Activated naive CD8-positive, alpha-beta T cell treated with anti-CD3 and anti-CD28 coated beads, Interleukin-2, amount 50 U/mL, for 24 hours (primary cell): ENCODE measurements at regions not wholly inside any gene's neighbourhood (a gene's known extent, or its start where the extent isn't known, plus 50 kb on each side); places are given as distances from the start of the nearest gene placed in this dataset.

Source experiments
- ATAC-seq: fragments of 150-1000 bp; cut with Tn5 transposase; one replicate; pipeline ENCODE4 v1.10.0; 2021
- DNase-seq: peaks from one replicate; pipeline ENCODE4 v3.0.0; 2021
- H3K27ac Mint-ChIP-seq: one replicate; pipeline ENCODE4 v1.8.0; 2021; ENCODE audit warnings: mild to moderate bottlenecking, mixed read lengths
- H3K27me3 Mint-ChIP-seq: one replicate; pipeline ENCODE4 v1.8.0; 2021; ENCODE audit warnings: mixed read lengths
- H3K36me3 Mint-ChIP-seq: one replicate; pipeline ENCODE4 v1.8.0; 2021; ENCODE audit warnings: low read depth, mixed read lengths
- H3K4me1 Mint-ChIP-seq: one replicate; pipeline ENCODE4 v1.8.0; 2021; ENCODE audit warnings: mixed read lengths
- H3K4me3 Mint-ChIP-seq: one replicate; pipeline ENCODE4 v1.8.0; 2021; ENCODE audit warnings: mild to moderate bottlenecking, moderate library complexity, mixed read lengths
- H3K9me3 Mint-ChIP-seq: one replicate; pipeline ENCODE4 v1.8.0; 2021; ENCODE audit warnings: mixed read lengths

GRCh38 chr22:27483095-27483785 is 318.3 kb downstream of the MN1 start:
- H3K4me3 Mint-ChIP-seq = no peak overlapping the region
- no peaks in the 10 kb centered on the region for H3K4me1 Mint-ChIP-seq
- peaks cover 6% of the 10 kb centered on the region for H3K27me3 Mint-ChIP-seq
- no peak overlapping the region for H3K27ac Mint-ChIP-seq
- ATAC-seq (no peak), DNase-seq (no peak)
- no peaks in the 10 kb centered on the region for H3K36me3 Mint-ChIP-seq
- no peaks in the 10 kb centered on the region for H3K9me3 Mint-ChIP-seq

GRCh38 chr22:27485842-27486241 is 315.7 kb downstream of the MN1 start:
- Mint-ChIP-seq H3K27ac (no peak overlapping the region), H3K27me3 (peaks cover 6% of the 10 kb centered on the region), H3K4me1 (no peaks in the 10 kb centered on the region), H3K9me3 (no peaks in the 10 kb centered on the region), H3K36me3 (no peaks in the 10 kb centered on the region), H3K4me3 (no peak overlapping the region)
- DNase-seq = no peak
- no peak for ATAC-seq

GRCh38 chr22:27487600-27488452 is 313.7 kb downstream of the MN1 start:
- Mint-ChIP-seq H3K4me3 (no peak overlapping the region), H3K4me1 (no peaks in the 10 kb centered on the region)

DNA sequence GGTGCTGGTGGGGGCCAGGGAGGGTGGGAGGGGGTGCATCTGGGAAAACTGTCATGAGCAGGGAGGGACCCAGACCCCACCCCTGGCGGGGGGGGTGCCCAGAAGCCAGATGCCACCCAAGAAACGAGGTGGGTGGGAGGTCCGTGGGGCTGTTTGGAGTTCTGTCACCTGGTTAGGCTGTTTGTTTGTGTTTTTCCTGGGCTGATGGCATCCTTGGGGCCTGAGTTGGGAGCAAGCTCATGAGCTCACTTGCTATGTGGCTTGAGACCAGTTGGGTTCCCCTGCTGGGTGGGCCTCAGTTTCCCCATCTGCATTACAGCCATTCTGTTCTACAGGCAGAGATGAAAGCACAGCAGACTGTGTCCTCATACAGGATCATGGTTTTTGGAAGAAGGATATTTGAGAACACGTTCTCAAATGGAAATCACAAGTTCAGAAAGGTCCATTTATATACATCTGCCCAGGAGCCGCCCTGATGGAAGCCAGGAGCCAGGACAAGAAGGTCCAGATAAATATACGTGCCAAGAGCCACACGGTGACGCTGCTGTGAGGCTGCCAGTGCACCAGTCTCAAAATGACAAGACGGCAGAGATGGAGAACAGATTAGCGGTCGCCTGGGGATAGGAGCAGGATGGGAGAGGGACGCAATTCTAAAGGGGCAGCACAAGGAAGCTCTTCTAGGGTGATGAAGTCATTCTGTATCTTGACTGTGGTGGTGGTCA is 312.9 kb downstream of the MN1 start:
- H3K27me3 Mint-ChIP-seq = peaks cover 4% of the 10 kb centered on the region
- H3K27ac Mint-ChIP-seq = no peak overlapping the region
- no peak overlapping the region for H3K4me3 Mint-ChIP-seq
- no peaks in the 10 kb centered on the region for H3K36me3 Mint-ChIP-seq
- DNase-seq (no peak), ATAC-seq (no peak)
- H3K9me3 Mint-ChIP-seq = peaks cover 18% of the 10 kb centered on the region
- H3K4me1 Mint-ChIP-seq = no peaks in the 10 kb centered on the region

More at GRCh38 chr22:27487600-27488452, 313.7 kb downstream of the MN1 start:
- Mint-ChIP-seq H3K27ac (no peak overlapping the region), H3K27me3 (peaks cover 4% of the 10 kb centered on the region), H3K9me3 (peaks cover 15% of the 10 kb centered on the region), H3K36me3 (no peaks in the 10 kb centered on the region)
- no peak for ATAC-seq
- no peak for DNase-seq

GRCh38 chr22:27489178-27489675 is 312.3 kb downstream of the MN1 start:
- Mint-ChIP-seq H3K9me3 (peaks cover 18% of the 10 kb centered on the region), H3K27me3 (peaks cover 4% of the 10 kb centered on the region), H3K4me1 (no peaks in the 10 kb centered on the region), H3K27ac (no peak overlapping the region), H3K4me3 (no peak overlapping the region), H3K36me3 (no peaks in the 10 kb centered on the region)
- no peak for DNase-seq
- no peak for ATAC-seq

DNA sequence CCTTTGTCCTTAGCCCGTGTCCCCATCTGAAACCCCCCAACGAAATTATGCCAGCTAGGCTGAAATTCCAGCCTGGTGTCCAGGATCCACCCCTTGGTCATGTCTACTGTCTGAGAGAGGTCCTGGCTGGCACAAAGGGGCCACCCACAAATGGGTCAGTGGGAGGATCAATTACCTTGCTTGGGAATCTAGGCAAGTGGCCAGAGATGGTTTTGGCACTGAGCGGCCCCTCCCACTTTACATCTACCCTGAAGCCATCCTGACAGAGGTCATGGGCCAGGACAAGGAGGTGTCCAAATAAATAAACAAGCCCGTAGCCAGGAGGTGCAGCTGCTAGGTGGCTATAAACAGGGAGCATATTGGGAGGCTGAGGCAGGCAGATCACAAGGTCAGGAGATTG is 311.5 kb downstream of the MN1 start:
- Mint-ChIP-seq H3K27me3 (peaks cover 4% of the 10 kb centered on the region), H3K36me3 (no peaks in the 10 kb centered on the region), H3K4me1 (no peaks in the 10 kb centered on the region), H3K9me3 (peaks cover 18% of the 10 kb centered on the region), H3K27ac (no peak overlapping the region), H3K4me3 (no peak overlapping the region)
- no peak for ATAC-seq
- no peak for DNase-seq

- Mint-ChIP-seq H3K27me3 (peaks cover 4% of the 10 kb centered on the region), H3K9me3 (peaks cover 18% of the 10 kb centered on the region), H3K4me1 (no peaks in the 10 kb centered on the region), H3K27ac (no peak overlapping the region), H3K36me3 (no peaks in the 10 kb centered on the region), H3K4me3 (no peak overlapping the region)
- ATAC-seq (no peak), DNase-seq (no peak)
Observed at GRCh38 chr22:27491888-27492287, 309.7 kb downstream of the MN1 start.

- H3K36me3 Mint-ChIP-seq = no peaks in the 10 kb centered on the region
- no peak overlapping the region for H3K27ac Mint-ChIP-seq
- DNase-seq (no peak), ATAC-seq (no peak)
- H3K27me3 Mint-ChIP-seq = no peaks in the 10 kb centered on the region
- no peak overlapping the region for H3K4me3 Mint-ChIP-seq
- H3K9me3 Mint-ChIP-seq = peaks cover 18% of the 10 kb centered on the region
- H3K4me1 Mint-ChIP-seq = no peaks in the 10 kb centered on the region
Observed at GRCh38 chr22:27492566-27493201, 308.9 kb downstream of the MN1 start.

DNA sequence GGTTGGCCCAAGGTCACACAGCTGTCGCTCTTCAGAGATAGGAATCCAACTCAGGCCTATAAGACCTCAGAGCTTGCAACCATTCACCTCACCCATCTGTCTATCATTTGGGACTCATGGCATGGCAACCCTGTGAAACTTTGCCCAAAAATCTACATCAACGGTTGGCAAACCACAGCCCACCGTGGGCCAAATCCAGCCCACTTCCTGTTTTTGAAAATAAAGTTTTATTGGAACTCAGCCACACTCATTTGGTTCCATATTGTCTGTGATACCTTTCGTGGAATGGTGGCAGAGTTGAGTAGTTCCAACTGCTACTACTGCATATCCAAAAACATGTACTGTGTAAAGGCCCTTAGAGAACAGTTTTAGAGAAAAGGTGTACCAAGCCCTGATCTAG is 307.8 kb downstream of the MN1 start:
- no peak overlapping the region for H3K27ac Mint-ChIP-seq
- no peaks in the 10 kb centered on the region for H3K27me3 Mint-ChIP-seq

GRCh38 chr22:27494785-27495184 is 306.8 kb downstream of the MN1 start:
- Mint-ChIP-seq H3K36me3 (no peaks in the 10 kb centered on the region), H3K27ac (no peak overlapping the region), H3K9me3 (peaks cover 18% of the 10 kb centered on the region), H3K4me1 (no peaks in the 10 kb centered on the region), H3K4me3 (no peak overlapping the region), H3K27me3 (no peaks in the 10 kb centered on the region)
- ATAC-seq (no peak), DNase-seq (no peak)

More for the DNA sequence above, 307.8 kb downstream of the MN1 start:
- Mint-ChIP-seq H3K9me3 (peaks cover 18% of the 10 kb centered on the region), H3K4me1 (no peaks in the 10 kb centered on the region), H3K36me3 (no peaks in the 10 kb centered on the region), H3K4me3 (no peak overlapping the region)
- no peak for DNase-seq
- no peak for ATAC-seq

- peaks cover 18% of the 10 kb centered on the region for H3K9me3 Mint-ChIP-seq
- H3K4me3 Mint-ChIP-seq = no peak overlapping the region
- no peak for ATAC-seq
Observed at GRCh38 chr22:27495325-27495724, 306.2 kb downstream of the MN1 start.

GRCh38 chr22:27499121-27499520 is 302.4 kb downstream of the MN1 start:
- no peak overlapping the region for H3K4me3 Mint-ChIP-seq
- H3K9me3 Mint-ChIP-seq = peaks cover 3% of the 10 kb centered on the region
- no peaks in the 10 kb centered on the region for H3K36me3 Mint-ChIP-seq
- no peaks in the 10 kb centered on the region for H3K27me3 Mint-ChIP-seq
- no peaks in the 10 kb centered on the region for H3K4me1 Mint-ChIP-seq
- H3K27ac Mint-ChIP-seq = no peak overlapping the region
- no peak for ATAC-seq
- DNase-seq = no peak

More at GRCh38 chr22:27495325-27495724, 306.2 kb downstream of the MN1 start:
- no peaks in the 10 kb centered on the region for H3K4me1 Mint-ChIP-seq
- no peaks in the 10 kb centered on the region for H3K36me3 Mint-ChIP-seq
- no peak for DNase-seq
- no peak overlapping the region for H3K27ac Mint-ChIP-seq
- H3K27me3 Mint-ChIP-seq = no peaks in the 10 kb centered on the region

DNA sequence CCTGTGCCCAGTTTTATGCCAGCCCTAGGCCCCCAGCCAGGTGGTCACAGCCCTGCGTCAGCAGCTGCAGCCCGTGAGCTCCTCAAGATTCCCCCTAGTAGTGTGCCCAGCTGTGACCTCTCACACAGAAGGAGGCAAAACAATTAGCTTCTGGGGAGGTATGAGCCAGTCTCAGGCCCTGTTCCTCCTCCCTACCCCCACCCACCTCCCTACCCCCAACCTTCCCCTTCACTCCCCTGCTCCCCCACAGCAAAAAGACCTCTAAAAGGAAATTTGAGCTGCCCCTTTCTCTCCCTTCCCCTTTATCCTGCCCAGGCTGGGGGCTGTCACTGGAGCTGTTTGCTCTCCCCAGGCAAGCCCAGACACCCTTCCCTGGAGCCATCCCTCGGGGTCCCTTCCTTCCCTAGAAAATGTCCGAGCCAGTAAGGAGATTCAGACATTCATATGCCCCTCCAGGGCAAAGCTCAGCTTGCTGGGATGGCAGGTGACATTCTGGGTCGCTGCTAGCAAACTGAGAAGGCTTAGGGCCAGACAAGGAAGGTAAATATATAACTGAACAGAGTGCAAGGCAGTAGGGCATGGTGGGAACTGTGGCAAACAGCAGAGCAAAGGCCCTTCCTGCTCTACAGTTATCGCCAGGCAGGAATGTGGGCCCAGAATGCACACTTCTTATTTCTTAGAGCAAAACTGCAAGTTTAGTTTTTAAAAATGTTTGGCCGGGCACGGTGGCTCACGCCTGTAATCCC is 300.2 kb downstream of the MN1 start:
- H3K9me3 Mint-ChIP-seq = peaks cover 3% of the 10 kb centered on the region
- H3K4me1 Mint-ChIP-seq = no peaks in the 10 kb centered on the region
- H3K27ac Mint-ChIP-seq = no peak overlapping the region
- no peaks in the 10 kb centered on the region for H3K27me3 Mint-ChIP-seq
- H3K36me3 Mint-ChIP-seq = no peaks in the 10 kb centered on the region
- H3K4me3 Mint-ChIP-seq = no peak overlapping the region
- ATAC-seq = no peak
- no peak for DNase-seq

GRCh38 chr22:27502327-27502726 is 299.2 kb downstream of the MN1 start:
- ATAC-seq (no peak), DNase-seq (no peak)
- no peak overlapping the region for H3K4me3 Mint-ChIP-seq
- peaks cover 3% of the 10 kb centered on the region for H3K9me3 Mint-ChIP-seq
- H3K36me3 Mint-ChIP-seq = no peaks in the 10 kb centered on the region
- no peaks in the 10 kb centered on the region for H3K4me1 Mint-ChIP-seq
- no peaks in the 10 kb centered on the region for H3K27me3 Mint-ChIP-seq
- no peak overlapping the region for H3K27ac Mint-ChIP-seq
